HG03045 (cell line): ENCODE measurements at regions not wholly inside any gene's neighbourhood (a gene's known extent, or its start where the extent isn't known, plus 50 kb on each side); places are given as distances from the start of the nearest gene placed in this dataset.

Experiments
- ATAC-seq: cut with Tn5 transposase; IDR thresholded peaks from one replicate; pipeline ENCODE4 v1.9.1; 2021; ENCODE audit warnings: mild to moderate bottlenecking, moderate library complexity; ENCODE audit not compliant: unreplicated experiment

GRCh38 chr3:101172516-101172915 lies 147.9 kb downstream of the IMPG2 start:
- no peak for ATAC-seq

- ATAC-seq, result no peak
These were observed 148.6 kb downstream of the IMPG2 start for GRCh38 chr3:101171681-101172191.

- no peak for ATAC-seq
These were observed 149.4 kb downstream of the IMPG2 start for GRCh38 chr3:101170806-101171558.

GRCh38 chr3:101170062-101170771 lies 150.2 kb downstream of the IMPG2 start:
- no peak for ATAC-seq

- ATAC-seq, result no peak
These were observed 150.9 kb downstream of the IMPG2 start for GRCh38 chr3:101169516-101169915.

- ATAC-seq, result no peak
These were observed 153.0 kb downstream of the IMPG2 start for GRCh38 chr3:101167376-101167775.

GRCh38 chr3:101166150-101166549 lies 154.2 kb downstream of the IMPG2 start:
- ATAC-seq, result no peak

- ATAC-seq, result no peak
These were observed 156.8 kb downstream of the IMPG2 start for GRCh38 chr3:101163554-101163953.

GRCh38 chr3:101159478-101159877 lies 160.9 kb downstream of the IMPG2 start:
- no peak for ATAC-seq

- ATAC-seq, result no peak
These were observed 162.0 kb downstream of the IMPG2 start for GRCh38 chr3:101158374-101158773.

- ATAC-seq, result no peak
These were observed 163.5 kb downstream of the IMPG2 start for GRCh38 chr3:101156787-101157345.

GRCh38 chr3:101155825-101156224 lies 162.6 kb upstream of the ABI3BP start:
- no peak for ATAC-seq

- no peak for ATAC-seq
These were observed 161.2 kb upstream of the ABI3BP start for GRCh38 chr3:101154401-101154800.

GRCh38 chr3:101151286-101151913 lies 158.2 kb upstream of the ABI3BP start:
- ATAC-seq, result no peak

GRCh38 chr3:101150504-101150903 lies 157.3 kb upstream of the ABI3BP start:
- no peak for ATAC-seq

GRCh38 chr3:101149707-101150106 lies 156.5 kb upstream of the ABI3BP start:
- no peak for ATAC-seq

GRCh38 chr3:101149251-101149650 lies 156.0 kb upstream of the ABI3BP start:
- ATAC-seq, result no peak

- no peak for ATAC-seq
These were observed 154.8 kb upstream of the ABI3BP start for GRCh38 chr3:101148001-101148400.

GRCh38 chr3:101146946-101147345 lies 153.7 kb upstream of the ABI3BP start:
- ATAC-seq, result no peak

GRCh38 chr3:101144105-101144504 lies 150.9 kb upstream of the ABI3BP start:
- ATAC-seq, result no peak

- no peak for ATAC-seq
These were observed 149.8 kb upstream of the ABI3BP start for GRCh38 chr3:101143012-101143411.
